ENCODE measurements at regions not wholly inside any gene's neighbourhood (a gene's known extent, or its start where the extent isn't known, plus 50 kb on each side); places are given as distances from the start of the nearest gene placed in this dataset.

GRCh38 chr19:29385191-29385795 is 140.5 kb upstream of the VSTM2B start:
- Histone ChIP-seq H3K27me3 (ENCODE audit: control insufficient read depth, insufficient read depth, low read length) (no peaks in the 10 kb centered on the region), H3K27ac (ENCODE audit: low read depth, low read length) (no peak overlapping the region), H3K9ac (ENCODE audit: low read length) (no peak overlapping the region), H3K4me3 (ENCODE audit: low read depth, low read length) (no peak overlapping the region), H3K4me1 (ENCODE audit: control insufficient read depth, insufficient read depth, low read length) (peaks cover 10% of the 10 kb centered on the region), H3K9me3 (ENCODE audit: control insufficient read depth, insufficient read depth, low read depth, low read length) (no peaks in the 10 kb centered on the region), H3K36me3 (ENCODE audit: control insufficient read depth, insufficient read depth, low read length) (no peaks in the 10 kb centered on the region)

- Histone ChIP-seq H3K27me3 (ENCODE audit: control insufficient read depth, insufficient read depth, low read length) (no peaks in the 10 kb centered on the region), H3K9me3 (ENCODE audit: control insufficient read depth, insufficient read depth, low read depth, low read length) (peaks cover 10% of the 10 kb centered on the region), H3K36me3 (ENCODE audit: control insufficient read depth, insufficient read depth, low read length) (no peaks in the 10 kb centered on the region), H3K4me3 (ENCODE audit: low read depth, low read length) (no peak overlapping the region), H3K9ac (ENCODE audit: low read length) (no peak overlapping the region), H3K27ac (ENCODE audit: low read depth, low read length) (no peak overlapping the region), H3K4me1 (ENCODE audit: control insufficient read depth, insufficient read depth, low read length) (peaks cover 10% of the 10 kb centered on the region)
These were observed 138.8 kb upstream of the VSTM2B start for GRCh38 chr19:29386970-29387369.

GRCh38 chr19:29387586-29387985 is 138.2 kb upstream of the VSTM2B start:
- H3K9ac ChIP-seq (ENCODE audit: low read length), result no peak overlapping the region
- no peaks in the 10 kb centered on the region for H3K36me3 ChIP-seq (ENCODE audit: control insufficient read depth, insufficient read depth, low read length)
- no peak overlapping the region for H3K4me3 ChIP-seq (ENCODE audit: low read depth, low read length)
- no peak overlapping the region for H3K27ac ChIP-seq (ENCODE audit: low read depth, low read length)
- H3K9me3 ChIP-seq (ENCODE audit: control insufficient read depth, insufficient read depth, low read depth, low read length), result peaks cover 14% of the 10 kb centered on the region
- H3K27me3 ChIP-seq (ENCODE audit: control insufficient read depth, insufficient read depth, low read length), result no peaks in the 10 kb centered on the region
- peaks cover 6% of the 10 kb centered on the region for H3K4me1 ChIP-seq (ENCODE audit: control insufficient read depth, insufficient read depth, low read length)

- Histone ChIP-seq H3K27ac (ENCODE audit: low read depth, low read length) (no peak overlapping the region), H3K9ac (ENCODE audit: low read length) (no peak overlapping the region), H3K36me3 (ENCODE audit: control insufficient read depth, insufficient read depth, low read length) (no peaks in the 10 kb centered on the region), H3K27me3 (ENCODE audit: control insufficient read depth, insufficient read depth, low read length) (no peaks in the 10 kb centered on the region), H3K9me3 (ENCODE audit: control insufficient read depth, insufficient read depth, low read depth, low read length) (peaks cover 14% of the 10 kb centered on the region), H3K4me1 (ENCODE audit: control insufficient read depth, insufficient read depth, low read length) (peaks cover 15% of the 10 kb centered on the region), H3K4me3 (ENCODE audit: low read depth, low read length) (no peak overlapping the region)
These were observed 136.3 kb upstream of the VSTM2B start for GRCh38 chr19:29389495-29389894.

GRCh38 chr19:29390742-29391141 is 135.1 kb upstream of the VSTM2B start:
- Histone ChIP-seq H3K27me3 (ENCODE audit: control insufficient read depth, insufficient read depth, low read length) (0 out of 2 replicates have a peak, but pooled peaks cover 4% of the 10 kb centered on the region), H3K36me3 (ENCODE audit: control insufficient read depth, insufficient read depth, low read length) (no peaks in the 10 kb centered on the region), H3K9me3 (ENCODE audit: control insufficient read depth, insufficient read depth, low read depth, low read length) (peaks cover 14% of the 10 kb centered on the region)

GRCh38 chr19:29393915-29394460 is 131.8 kb upstream of the VSTM2B start:
- Histone ChIP-seq H3K4me3 (ENCODE audit: low read depth, low read length) (no peak overlapping the region), H3K27ac (ENCODE audit: low read depth, low read length) (no peak overlapping the region), H3K36me3 (ENCODE audit: control insufficient read depth, insufficient read depth, low read length) (no peaks in the 10 kb centered on the region), H3K9ac (ENCODE audit: low read length) (no peak overlapping the region), H3K27me3 (ENCODE audit: control insufficient read depth, insufficient read depth, low read length) (peaks cover 7% of the 10 kb centered on the region; the same call in 1 of the 2 replicates), H3K4me1 (ENCODE audit: control insufficient read depth, insufficient read depth, low read length) (peaks cover 23% of the 10 kb centered on the region), H3K9me3 (ENCODE audit: control insufficient read depth, insufficient read depth, low read depth, low read length) (peaks cover 14% of the 10 kb centered on the region)

More at GRCh38 chr19:29390742-29391141, 135.1 kb upstream of the VSTM2B start:
- Histone ChIP-seq H3K4me1 (ENCODE audit: control insufficient read depth, insufficient read depth, low read length) (peaks cover 13% of the 10 kb centered on the region), H3K9ac (ENCODE audit: low read length) (no peak overlapping the region), H3K4me3 (ENCODE audit: low read depth, low read length) (no peak overlapping the region), H3K27ac (ENCODE audit: low read depth, low read length) (no peak overlapping the region)

- no peak overlapping the region for H3K9ac ChIP-seq (ENCODE audit: low read length)
- H3K9me3 ChIP-seq (ENCODE audit: control insufficient read depth, insufficient read depth, low read depth, low read length), result peaks cover 14% of the 10 kb centered on the region
- H3K27ac ChIP-seq (ENCODE audit: low read depth, low read length), result no peak overlapping the region
- H3K36me3 ChIP-seq (ENCODE audit: control insufficient read depth, insufficient read depth, low read length), result no peaks in the 10 kb centered on the region
- peaks cover 23% of the 10 kb centered on the region for H3K4me1 ChIP-seq (ENCODE audit: control insufficient read depth, insufficient read depth, low read length)
- peaks cover 14% of the 10 kb centered on the region; the same call in 1 of the 2 replicates for H3K27me3 ChIP-seq (ENCODE audit: control insufficient read depth, insufficient read depth, low read length)
- H3K4me3 ChIP-seq (ENCODE audit: low read depth, low read length), result no peak overlapping the region
These were observed 130.6 kb upstream of the VSTM2B start for GRCh38 chr19:29395111-29395733.

GRCh38 chr19:29395734-29396414 is 129.9 kb upstream of the VSTM2B start:
- Histone ChIP-seq H3K9ac (ENCODE audit: low read length) (no peak overlapping the region), H3K4me1 (ENCODE audit: control insufficient read depth, insufficient read depth, low read length) (peaks cover 23% of the 10 kb centered on the region), H3K9me3 (ENCODE audit: control insufficient read depth, insufficient read depth, low read depth, low read length) (peaks cover 14% of the 10 kb centered on the region), H3K27ac (ENCODE audit: low read depth, low read length) (no peak overlapping the region), H3K36me3 (ENCODE audit: control insufficient read depth, insufficient read depth, low read length) (no peaks in the 10 kb centered on the region), H3K4me3 (ENCODE audit: low read depth, low read length) (no peak overlapping the region), H3K27me3 (ENCODE audit: control insufficient read depth, insufficient read depth, low read length) (peaks cover 17% of the 10 kb centered on the region; the same call in 1 of the 2 replicates)

- H3K4me3 ChIP-seq (ENCODE audit: low read depth, low read length), result no peak overlapping the region
- H3K27me3 ChIP-seq (ENCODE audit: control insufficient read depth, insufficient read depth, low read length), result peaks cover 21% of the 10 kb centered on the region; the same call in 1 of the 2 replicates
- peaks cover 23% of the 10 kb centered on the region for H3K4me1 ChIP-seq (ENCODE audit: control insufficient read depth, insufficient read depth, low read length)
- no peaks in the 10 kb centered on the region for H3K36me3 ChIP-seq (ENCODE audit: control insufficient read depth, insufficient read depth, low read length)
- H3K9me3 ChIP-seq (ENCODE audit: control insufficient read depth, insufficient read depth, low read depth, low read length), result peaks cover 4% of the 10 kb centered on the region
- H3K9ac ChIP-seq (ENCODE audit: low read length), result no peak overlapping the region
- H3K27ac ChIP-seq (ENCODE audit: low read depth, low read length), result no peak overlapping the region
These were observed 128.9 kb upstream of the VSTM2B start for GRCh38 chr19:29396925-29397324.

GRCh38 chr19:29397748-29398147 is 128.0 kb upstream of the VSTM2B start:
- H3K4me3 ChIP-seq (ENCODE audit: low read depth, low read length), result no peak overlapping the region
- no peaks in the 10 kb centered on the region for H3K36me3 ChIP-seq (ENCODE audit: control insufficient read depth, insufficient read depth, low read length)
- no peak overlapping the region for H3K9ac ChIP-seq (ENCODE audit: low read length)
- no peaks in the 10 kb centered on the region for H3K9me3 ChIP-seq (ENCODE audit: control insufficient read depth, insufficient read depth, low read depth, low read length)
- H3K27ac ChIP-seq (ENCODE audit: low read depth, low read length), result no peak overlapping the region
- H3K27me3 ChIP-seq (ENCODE audit: control insufficient read depth, insufficient read depth, low read length), result peaks cover 21% of the 10 kb centered on the region; the same call in 1 of the 2 replicates
- peaks cover 23% of the 10 kb centered on the region for H3K4me1 ChIP-seq (ENCODE audit: control insufficient read depth, insufficient read depth, low read length)

GRCh38 chr19:29399804-29400203 is 126.0 kb upstream of the VSTM2B start:
- H3K36me3 ChIP-seq (ENCODE audit: control insufficient read depth, insufficient read depth, low read length), result no peaks in the 10 kb centered on the region
- H3K9me3 ChIP-seq (ENCODE audit: control insufficient read depth, insufficient read depth, low read depth, low read length), result no peaks in the 10 kb centered on the region
- no peak overlapping the region for H3K9ac ChIP-seq (ENCODE audit: low read length)
- peaks cover 21% of the 10 kb centered on the region for H3K4me1 ChIP-seq (ENCODE audit: control insufficient read depth, insufficient read depth, low read length)
- H3K27me3 ChIP-seq (ENCODE audit: control insufficient read depth, insufficient read depth, low read length), result peaks cover 35% of the 10 kb centered on the region
- H3K4me3 ChIP-seq (ENCODE audit: low read depth, low read length), result no peak overlapping the region
- H3K27ac ChIP-seq (ENCODE audit: low read depth, low read length), result no peak overlapping the region
